GM23338 (cell line): ENCODE measurements at regions not wholly inside any gene's neighbourhood (a gene's known extent, or its start where the extent isn't known, plus 50 kb on each side); places are given as distances from the start of the nearest gene placed in this dataset.

Experiments
- POLR2AphosphoS5 ChIP-seq: IDR thresholded peaks from 2 replicates; pipeline ENCODE4 v1.6.1; 2016; ENCODE audit warnings: antibody characterized with exemption, low read depth
- TF ChIP-seq, protein P1 (sequence below), 2 experiments: fragments of 200-600 bp in 1 of 2; sonication (generic) in 1 of 2; conservative IDR thresholded peaks; 2 replicates each; pipeline versions ENCODE4 v1.5.1 to v1.6.1; 2016 to 2017; ENCODE audit warnings: antibody characterized with exemption in 2 of 2, low read depth in 2 of 2, mild to moderate bottlenecking in 2 of 2, moderate library complexity in 1 of 2
- TF ChIP-seq, protein P2 (sequence below): IDR thresholded peaks from 2 replicates; pipeline ENCODE4 v1.6.1; 2016; ENCODE audit warnings: antibody characterized with exemption

DNA sequence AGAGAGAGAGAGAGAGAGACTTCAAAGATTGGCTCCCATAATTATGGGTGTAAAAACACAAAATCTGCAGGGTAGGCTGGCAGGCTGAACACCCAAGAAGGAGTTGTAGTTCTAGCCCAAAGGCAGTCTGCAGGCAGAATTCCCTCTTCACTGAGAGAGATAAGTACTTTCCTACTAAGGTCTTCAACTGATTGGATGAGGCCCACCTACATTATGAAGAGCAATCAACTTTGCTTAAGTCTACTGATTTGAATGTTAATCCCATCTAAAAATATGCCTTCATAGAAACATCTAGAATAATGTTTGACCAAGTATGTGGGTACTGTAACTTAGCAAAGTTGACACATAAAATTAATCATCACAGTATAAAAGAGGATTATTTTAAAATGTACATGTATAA is 949.7 kb downstream of the HACE1 start:
- TF ChIP-seq, protein P1, sequence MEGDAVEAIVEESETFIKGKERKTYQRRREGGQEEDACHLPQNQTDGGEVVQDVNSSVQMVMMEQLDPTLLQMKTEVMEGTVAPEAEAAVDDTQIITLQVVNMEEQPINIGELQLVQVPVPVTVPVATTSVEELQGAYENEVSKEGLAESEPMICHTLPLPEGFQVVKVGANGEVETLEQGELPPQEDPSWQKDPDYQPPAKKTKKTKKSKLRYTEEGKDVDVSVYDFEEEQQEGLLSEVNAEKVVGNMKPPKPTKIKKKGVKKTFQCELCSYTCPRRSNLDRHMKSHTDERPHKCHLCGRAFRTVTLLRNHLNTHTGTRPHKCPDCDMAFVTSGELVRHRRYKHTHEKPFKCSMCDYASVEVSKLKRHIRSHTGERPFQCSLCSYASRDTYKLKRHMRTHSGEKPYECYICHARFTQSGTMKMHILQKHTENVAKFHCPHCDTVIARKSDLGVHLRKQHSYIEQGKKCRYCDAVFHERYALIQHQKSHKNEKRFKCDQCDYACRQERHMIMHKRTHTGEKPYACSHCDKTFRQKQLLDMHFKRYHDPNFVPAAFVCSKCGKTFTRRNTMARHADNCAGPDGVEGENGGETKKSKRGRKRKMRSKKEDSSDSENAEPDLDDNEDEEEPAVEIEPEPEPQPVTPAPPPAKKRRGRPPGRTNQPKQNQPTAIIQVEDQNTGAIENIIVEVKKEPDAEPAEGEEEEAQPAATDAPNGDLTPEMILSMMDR (conservative IDR thresholded peaks at IDR 0.05; ENCODE audit: low read depth in 2 of 2): no peak
- TF ChIP-seq, protein P2, sequence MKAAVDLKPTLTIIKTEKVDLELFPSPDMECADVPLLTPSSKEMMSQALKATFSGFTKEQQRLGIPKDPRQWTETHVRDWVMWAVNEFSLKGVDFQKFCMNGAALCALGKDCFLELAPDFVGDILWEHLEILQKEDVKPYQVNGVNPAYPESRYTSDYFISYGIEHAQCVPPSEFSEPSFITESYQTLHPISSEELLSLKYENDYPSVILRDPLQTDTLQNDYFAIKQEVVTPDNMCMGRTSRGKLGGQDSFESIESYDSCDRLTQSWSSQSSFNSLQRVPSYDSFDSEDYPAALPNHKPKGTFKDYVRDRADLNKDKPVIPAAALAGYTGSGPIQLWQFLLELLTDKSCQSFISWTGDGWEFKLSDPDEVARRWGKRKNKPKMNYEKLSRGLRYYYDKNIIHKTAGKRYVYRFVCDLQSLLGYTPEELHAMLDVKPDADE: no peak
- TF ChIP-seq POLR2AphosphoS5: no peak
